Lower leg skin (tissue), 3 donors: ENCODE measurements at regions not wholly inside any gene's neighbourhood (a gene's known extent, or its start where the extent isn't known, plus 50 kb on each side); places are given as distances from the start of the nearest gene placed in this dataset.

Source experiments
- POLR2A ChIP-seq, 2 donors: fragments of 450-650 bp; IDR thresholded peaks; one replicate each; pipeline ENCODE4 v1.6.1; 2016 to 2017; ENCODE audit warnings: antibody characterized with exemption in 2 of 2, mild to moderate bottlenecking in 1 of 2, moderate library complexity in 1 of 2
- TF ChIP-seq, protein P1 (sequence below), 3 donors: fragments of 450-650 bp; IDR thresholded peaks; one replicate each; pipeline ENCODE4 v1.5.1; 2016; ENCODE audit warnings: antibody characterized with exemption in 3 of 3, mild to moderate bottlenecking in 3 of 3, moderate library complexity in 2 of 3

GRCh38 chr6:51468704-51469103 lies 618.7 kb downstream of the PKHD1 start:
- TF ChIP-seq, protein P1, sequence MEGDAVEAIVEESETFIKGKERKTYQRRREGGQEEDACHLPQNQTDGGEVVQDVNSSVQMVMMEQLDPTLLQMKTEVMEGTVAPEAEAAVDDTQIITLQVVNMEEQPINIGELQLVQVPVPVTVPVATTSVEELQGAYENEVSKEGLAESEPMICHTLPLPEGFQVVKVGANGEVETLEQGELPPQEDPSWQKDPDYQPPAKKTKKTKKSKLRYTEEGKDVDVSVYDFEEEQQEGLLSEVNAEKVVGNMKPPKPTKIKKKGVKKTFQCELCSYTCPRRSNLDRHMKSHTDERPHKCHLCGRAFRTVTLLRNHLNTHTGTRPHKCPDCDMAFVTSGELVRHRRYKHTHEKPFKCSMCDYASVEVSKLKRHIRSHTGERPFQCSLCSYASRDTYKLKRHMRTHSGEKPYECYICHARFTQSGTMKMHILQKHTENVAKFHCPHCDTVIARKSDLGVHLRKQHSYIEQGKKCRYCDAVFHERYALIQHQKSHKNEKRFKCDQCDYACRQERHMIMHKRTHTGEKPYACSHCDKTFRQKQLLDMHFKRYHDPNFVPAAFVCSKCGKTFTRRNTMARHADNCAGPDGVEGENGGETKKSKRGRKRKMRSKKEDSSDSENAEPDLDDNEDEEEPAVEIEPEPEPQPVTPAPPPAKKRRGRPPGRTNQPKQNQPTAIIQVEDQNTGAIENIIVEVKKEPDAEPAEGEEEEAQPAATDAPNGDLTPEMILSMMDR (IDR thresholded peaks at IDR 0.05) = no peak
- no peak for TF ChIP-seq POLR2A (IDR thresholded peaks at IDR 0.05)
